CD4-positive, alpha-beta T cell treated with Interleukin-6 at 100 ng/mL for 8 hours (primary cell): ENCODE measurements at regions not wholly inside any gene's neighbourhood (a gene's known extent, or its start where the extent isn't known, plus 50 kb on each side); places are given as distances from the start of the nearest gene placed in this dataset.

ENCODE experiments used
- DNase-seq: peaks from one replicate; pipeline ENCODE4 v3.0.0-alpha.2; 2020; ENCODE audit warnings: mixed read lengths, low spot score

GRCh38 chr9:27750566-27750965 lies 177.3 kb upstream of the C9orf72 start:
- DNase-seq: no peak

DNA sequence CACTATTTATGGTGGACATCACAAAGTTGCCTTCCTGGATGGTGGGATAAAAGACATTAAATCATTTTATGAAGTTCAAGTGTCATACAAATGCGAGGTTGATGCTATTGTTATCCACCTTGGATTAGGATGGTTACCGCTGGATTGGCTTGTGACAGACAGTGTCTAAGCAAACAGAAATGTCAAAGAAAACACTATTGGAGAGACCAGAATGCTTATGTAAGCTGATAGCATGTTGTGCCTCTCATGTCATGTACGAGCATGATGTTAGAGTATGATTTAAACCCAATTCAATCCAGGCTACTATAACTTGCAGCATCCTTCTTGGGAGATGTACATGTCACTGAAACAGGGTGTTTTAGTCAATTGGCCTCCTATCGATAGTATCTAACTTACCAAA lies 178.8 kb upstream of the C9orf72 start:
- no peak for DNase-seq

GRCh38 chr9:27755846-27756245 lies 182.6 kb upstream of the C9orf72 start:
- no peak for DNase-seq

DNA sequence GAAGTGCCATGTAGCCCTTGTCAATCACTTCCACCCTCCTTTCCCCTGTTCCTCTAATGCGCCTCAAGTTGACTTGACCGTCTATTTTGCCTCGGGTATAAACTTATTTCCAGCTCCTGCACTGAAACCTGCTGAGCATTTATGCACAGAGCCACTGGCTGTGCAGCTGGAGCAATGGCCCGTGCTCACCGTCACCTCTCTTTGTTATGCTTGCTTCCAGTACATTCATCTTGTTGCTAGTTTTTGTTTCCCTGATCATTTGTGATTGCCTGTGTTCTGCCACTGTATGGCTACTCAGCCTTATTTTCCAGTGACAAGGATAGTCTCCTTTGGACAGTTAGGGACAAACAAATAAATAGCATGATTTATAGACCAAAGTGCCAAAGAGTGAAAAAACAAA lies 183.1 kb upstream of the C9orf72 start:
- no peak for DNase-seq

GRCh38 chr9:27763831-27764230 lies 190.6 kb upstream of the C9orf72 start:
- DNase-seq: no peak

DNA sequence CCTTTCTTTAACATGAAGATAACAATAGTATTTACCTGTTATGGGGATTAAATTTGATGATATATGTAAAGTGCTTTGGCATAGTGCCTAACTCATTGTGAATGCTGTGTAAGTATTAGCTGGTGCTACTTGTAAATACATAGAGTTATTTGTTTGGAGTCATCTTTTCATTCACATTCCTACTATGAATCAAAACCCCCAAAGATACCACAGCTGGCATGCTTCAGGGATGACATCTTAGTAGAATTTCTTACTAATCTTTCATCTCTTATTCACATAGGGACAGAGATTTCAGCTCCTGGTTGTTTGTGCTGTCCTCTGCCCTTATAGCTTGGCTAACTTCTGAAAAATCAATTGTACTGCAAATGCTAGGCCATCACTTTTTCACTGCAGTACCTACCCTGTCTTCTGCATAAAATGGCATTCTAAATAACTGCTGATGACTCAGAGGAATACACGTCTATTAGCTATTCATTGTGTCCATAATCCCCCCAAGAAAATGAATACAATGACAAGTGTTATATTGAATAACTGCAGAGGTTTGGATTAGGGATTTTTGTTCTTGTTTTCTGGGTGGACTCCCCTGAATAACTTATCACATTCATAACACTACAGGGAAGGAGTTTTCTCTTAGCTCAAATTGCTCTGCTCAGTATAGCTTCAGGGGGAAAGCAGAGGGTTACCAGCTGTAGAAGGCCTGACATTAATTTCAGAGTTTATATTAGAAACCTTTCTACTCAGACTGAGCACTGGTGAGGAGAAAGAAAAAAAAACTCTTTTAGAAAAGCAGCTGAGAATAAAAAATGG lies 192.2 kb upstream of the C9orf72 start:
- no peak for DNase-seq

GRCh38 chr9:27766073-27766835 lies 193.0 kb upstream of the C9orf72 start:
- DNase-seq: no peak

GRCh38 chr9:27768781-27769180 lies 195.5 kb upstream of the C9orf72 start:
- DNase-seq: no peak

- DNase-seq: no peak
Observed at GRCh38 chr9:27770541-27770940, 197.3 kb upstream of the C9orf72 start.

- DNase-seq: no peak
Observed at GRCh38 chr9:27771803-27772545, 198.7 kb upstream of the C9orf72 start.

DNA sequence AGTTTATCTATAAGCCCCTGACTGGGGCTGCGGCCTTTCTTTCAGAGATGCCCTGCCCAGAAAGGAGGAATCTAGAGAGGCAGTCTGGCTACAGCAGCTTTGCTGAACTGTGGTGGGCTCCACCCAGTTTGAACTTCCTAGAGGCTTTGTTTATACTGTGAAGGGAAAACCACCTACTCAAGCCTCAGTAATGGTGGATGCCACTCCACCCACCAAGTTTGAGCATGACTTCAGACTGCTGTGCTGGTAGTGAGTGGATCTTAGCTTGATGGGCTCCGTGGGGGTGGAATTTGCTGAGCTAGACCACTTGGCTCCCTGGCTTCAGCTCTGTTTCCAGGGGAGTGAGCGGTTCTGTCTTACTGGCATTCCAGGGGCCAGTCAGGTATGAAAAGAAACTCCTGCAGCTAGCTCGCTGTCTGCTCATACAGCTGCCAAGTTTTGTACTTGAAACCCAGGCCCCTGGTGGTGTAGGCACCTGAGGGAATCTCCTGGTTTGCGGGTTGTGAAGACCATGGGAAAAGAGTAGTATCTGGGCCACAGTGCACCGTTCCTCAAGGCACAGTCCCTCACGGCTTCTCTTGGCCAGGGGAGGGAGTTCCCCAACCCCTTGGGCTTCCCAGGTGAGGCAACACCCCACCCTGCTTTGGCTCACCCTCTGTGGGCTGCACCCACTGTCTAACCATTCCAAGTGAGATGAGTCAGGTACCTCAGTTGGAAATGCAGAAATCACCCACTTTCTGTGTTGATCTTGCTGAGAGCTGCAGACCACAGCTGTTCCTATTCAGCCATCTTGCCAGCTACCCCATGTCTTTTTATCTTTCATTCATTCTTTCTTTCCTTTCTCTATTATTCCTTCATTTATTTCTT lies 211.8 kb upstream of the C9orf72 start:
- no peak for DNase-seq

DNA sequence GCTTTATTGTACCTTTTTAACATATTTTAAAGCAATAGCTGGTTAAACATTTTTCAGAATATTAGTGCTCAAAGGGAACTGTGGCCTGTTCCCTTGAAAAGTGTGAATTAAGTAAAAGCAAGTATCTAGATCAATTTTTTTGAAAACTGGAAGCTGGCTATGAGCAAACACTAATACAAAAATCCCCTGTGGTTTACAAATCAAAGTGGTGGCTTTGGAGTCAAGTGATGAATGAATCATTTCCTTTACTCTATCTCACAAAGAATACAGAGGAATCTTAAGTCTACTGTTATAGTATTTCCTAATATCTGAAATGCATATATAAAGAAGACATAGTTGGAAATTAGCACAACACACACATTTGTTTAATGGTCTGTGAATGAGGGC lies 212.4 kb upstream of the C9orf72 start:
- DNase-seq: no peak

- no peak for DNase-seq
Observed at GRCh38 chr9:27787891-27788290, 214.6 kb upstream of the C9orf72 start.

- no peak for DNase-seq
Observed at GRCh38 chr9:27791311-27791710, 218.0 kb upstream of the C9orf72 start.

GRCh38 chr9:27792971-27793689 lies 219.8 kb upstream of the C9orf72 start:
- no peak for DNase-seq

DNA sequence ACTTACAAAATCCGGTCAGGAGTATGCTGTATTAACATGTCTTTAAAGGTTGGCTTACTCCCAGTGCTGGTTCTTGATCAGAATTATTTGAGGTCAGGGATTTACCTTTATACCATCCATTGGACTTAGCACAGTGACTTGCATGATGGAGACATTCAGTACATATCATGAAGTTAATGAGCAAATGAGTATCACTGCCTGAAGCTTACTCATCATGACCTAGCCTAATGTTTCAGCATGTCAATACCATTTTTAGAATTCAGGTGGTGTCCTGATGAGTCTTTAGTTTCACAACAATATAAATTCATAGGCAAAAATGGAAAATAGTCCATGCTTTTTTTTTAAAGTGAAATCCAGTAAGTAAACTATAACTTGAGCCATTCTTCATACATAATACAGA lies 226.0 kb upstream of the C9orf72 start:
- no peak for DNase-seq

- no peak for DNase-seq
Observed at GRCh38 chr9:27800159-27800558, 226.9 kb upstream of the C9orf72 start.

DNA sequence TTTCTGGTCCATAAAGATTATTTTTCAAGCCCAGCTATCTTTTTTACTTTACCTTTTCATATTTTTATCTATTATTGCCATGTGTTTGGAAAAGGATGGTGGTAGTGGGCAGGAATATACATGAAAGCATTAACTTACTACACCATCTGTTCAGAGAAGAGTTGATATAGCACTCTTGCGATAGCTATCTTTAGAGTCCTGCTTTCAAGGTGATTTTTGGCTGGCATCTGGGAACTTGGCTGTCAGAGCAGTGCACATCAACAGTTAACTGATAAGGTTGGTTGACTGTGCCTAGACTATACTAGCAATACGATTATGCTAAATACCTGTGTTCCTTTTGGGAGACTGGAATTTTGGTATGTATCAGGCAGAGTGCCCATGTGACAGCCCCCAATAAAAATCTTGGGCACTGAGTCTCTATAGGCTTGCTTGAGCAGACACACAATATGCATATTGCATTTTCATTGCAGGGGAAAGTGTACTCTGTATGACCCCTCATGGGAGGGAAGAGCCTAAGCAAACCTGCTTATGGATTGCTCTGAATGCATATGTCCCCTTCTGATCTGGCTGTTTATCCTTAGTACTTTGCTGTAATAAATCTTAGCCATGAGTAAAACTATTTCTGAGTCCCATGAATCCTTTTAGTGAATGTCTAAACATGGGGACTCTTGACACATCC lies 227.6 kb upstream of the C9orf72 start:
- DNase-seq: no peak

DNA sequence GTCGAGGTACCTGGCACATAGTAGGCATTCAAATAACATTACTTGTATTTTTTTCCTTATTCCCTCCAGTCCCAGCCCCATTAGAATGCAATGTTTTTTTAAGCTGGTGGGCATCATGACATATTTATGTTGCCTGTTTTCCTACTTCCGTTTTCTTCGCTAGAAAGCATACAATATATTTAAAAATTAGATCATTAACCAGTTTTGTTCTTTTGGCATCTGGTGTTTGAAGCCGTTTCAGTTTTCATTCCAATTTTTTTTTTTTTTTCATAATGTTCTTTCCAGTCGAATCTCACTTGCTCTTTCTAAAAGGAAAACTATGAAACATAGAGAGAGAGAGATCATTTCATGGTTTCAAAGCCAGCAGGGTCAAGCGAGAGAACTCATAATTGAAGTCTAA lies 228.3 kb upstream of the C9orf72 start:
- DNase-seq: no peak

DNA sequence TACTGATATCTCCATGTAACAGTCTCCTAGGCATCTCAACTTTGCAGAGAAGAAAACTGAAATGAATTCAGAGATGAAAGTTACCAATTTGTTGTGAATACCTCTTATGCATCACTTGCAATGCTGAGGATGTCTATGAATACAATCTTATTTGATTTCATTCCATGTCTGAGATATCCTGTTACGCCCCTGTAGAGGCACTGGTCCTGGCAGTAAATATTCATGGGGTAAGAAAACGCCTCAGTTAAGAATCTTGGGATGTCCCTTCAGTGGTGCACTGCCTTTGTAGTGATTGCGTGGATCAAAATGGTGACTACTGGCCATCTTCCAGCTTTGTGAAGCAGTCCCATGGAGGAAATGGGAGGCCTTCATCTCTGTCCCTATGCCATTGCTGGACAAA lies 229.1 kb upstream of the C9orf72 start:
- DNase-seq: no peak

DNA sequence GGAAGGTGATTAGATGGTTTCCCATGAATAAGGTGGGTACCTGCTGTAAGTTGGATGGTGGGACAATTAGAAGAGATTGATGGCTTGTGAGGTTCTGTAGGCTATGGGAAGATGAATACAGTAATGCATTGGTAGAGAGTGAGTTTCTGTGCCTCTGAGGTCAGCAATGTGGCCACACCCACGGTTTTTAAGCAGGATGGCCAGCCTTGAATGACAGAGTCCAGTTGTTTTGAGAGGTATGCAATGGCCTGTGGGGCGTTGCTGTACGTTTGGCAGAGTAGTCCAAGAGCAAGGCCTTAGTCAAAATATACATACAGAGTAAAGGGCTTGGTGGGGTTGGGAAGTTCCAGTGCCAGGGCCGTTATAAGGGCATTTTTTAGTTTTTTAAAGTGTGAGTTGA lies 235.6 kb upstream of the C9orf72 start:
- DNase-seq: no peak
